ENCODE measurements at regions not wholly inside any gene's neighbourhood (a gene's known extent, or its start where the extent isn't known, plus 50 kb on each side); places are given as distances from the start of the nearest gene placed in this dataset.
A peak's percentile ranks its signal among the peaks of the same experiment; 100 is the strongest.

GRCh38 chr1:190608282-190608681, 130.6 kb upstream of the BRINP3 start (continued):
- TF ChIP-seq ZBTB11 (CRISPR knock-in tag; IDR thresholded peaks at IDR 0.05): no peak
- TF ChIP-seq SMAD3 (CRISPR knock-in tag; conservative IDR thresholded peaks at IDR 0.05): no peak
- TF ChIP-seq CBFA2T2 (conservative IDR thresholded peaks at IDR 0.05): peak; percentile 70
- no peak for TF ChIP-seq RBM39 (optimal IDR thresholded peaks at IDR 0.05; ENCODE audit: low read depth, low read length)
- TF ChIP-seq BRCA1 (IDR thresholded peaks at IDR 0.05): no peak
- no peak for TF ChIP-seq BRCA1 (CRISPR knock-in tag; IDR thresholded peaks at IDR 0.05)
- peak; percentile 46; the same call in 1 of the 2 replicates for TF ChIP-seq ARID1B (IDR thresholded peaks at IDR 0.05)
- no peak for TF ChIP-seq E2F5 (CRISPR knock-in tag; IDR thresholded peaks at IDR 0.05)
- TF ChIP-seq ZNF592 (IDR thresholded peaks at IDR 0.05): no peak
- TF ChIP-seq MECOM (CRISPR knock-in tag; IDR thresholded peaks at IDR 0.05): no peak
- TF ChIP-seq NFYB (IDR thresholded peaks at IDR 0.05; ENCODE audit: extremely low read depth, insufficient read length): no peak
- no peak for TF ChIP-seq SMARCA4 (IDR thresholded peaks at IDR 0.05)
- no peak for TF ChIP-seq RERE (CRISPR knock-in tag; IDR thresholded peaks at IDR 0.05; ENCODE audit: borderline replicate concordance)
